ENCODE measurements at regions not wholly inside any gene's neighbourhood (a gene's known extent, or its start where the extent isn't known, plus 50 kb on each side); places are given as distances from the start of the nearest gene placed in this dataset.

DNA sequence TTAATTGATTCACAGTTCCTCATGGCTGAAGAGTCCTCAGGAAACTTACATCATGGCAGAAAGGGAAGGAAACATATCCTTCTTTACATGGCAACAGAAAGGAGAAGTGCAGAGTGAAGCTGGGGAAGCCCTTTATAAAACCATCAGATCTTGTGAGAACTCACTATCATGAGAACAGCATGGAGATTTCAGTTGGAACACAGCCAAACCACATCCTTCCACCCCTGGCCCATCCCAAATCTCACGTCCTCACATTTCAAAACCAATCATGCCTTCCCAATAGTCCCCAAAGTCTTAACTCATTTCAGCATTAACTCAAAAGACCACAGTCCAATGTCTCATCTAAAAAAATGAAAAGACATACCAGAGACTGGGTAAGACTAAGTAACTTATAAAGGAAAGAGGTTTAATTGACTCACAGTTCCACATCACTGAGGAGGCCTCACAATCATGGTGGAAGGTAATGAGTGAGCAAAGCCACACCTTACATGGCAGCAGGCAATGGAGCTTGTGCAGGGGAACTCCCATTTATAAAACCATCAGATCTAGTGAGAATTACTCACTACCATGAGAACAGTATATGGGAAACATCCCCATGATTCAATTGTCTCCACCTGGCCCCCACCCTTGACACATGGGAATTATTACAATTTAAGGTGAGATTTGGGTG lies 105.2 kb downstream of the MRPL39 start:
- in situ Hi-C loops (cut with HindIII; ENCODE audit: low sequenced_read_pairs), result no loop called here
- DNase-seq (ENCODE audit: low read depth, low spot score), result no peak
- no peak overlapping the region for H3K4me3 ChIP-seq (ENCODE audit: low read depth, low read length)
- TF ChIP-seq, protein P1, sequence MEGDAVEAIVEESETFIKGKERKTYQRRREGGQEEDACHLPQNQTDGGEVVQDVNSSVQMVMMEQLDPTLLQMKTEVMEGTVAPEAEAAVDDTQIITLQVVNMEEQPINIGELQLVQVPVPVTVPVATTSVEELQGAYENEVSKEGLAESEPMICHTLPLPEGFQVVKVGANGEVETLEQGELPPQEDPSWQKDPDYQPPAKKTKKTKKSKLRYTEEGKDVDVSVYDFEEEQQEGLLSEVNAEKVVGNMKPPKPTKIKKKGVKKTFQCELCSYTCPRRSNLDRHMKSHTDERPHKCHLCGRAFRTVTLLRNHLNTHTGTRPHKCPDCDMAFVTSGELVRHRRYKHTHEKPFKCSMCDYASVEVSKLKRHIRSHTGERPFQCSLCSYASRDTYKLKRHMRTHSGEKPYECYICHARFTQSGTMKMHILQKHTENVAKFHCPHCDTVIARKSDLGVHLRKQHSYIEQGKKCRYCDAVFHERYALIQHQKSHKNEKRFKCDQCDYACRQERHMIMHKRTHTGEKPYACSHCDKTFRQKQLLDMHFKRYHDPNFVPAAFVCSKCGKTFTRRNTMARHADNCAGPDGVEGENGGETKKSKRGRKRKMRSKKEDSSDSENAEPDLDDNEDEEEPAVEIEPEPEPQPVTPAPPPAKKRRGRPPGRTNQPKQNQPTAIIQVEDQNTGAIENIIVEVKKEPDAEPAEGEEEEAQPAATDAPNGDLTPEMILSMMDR (IDR thresholded peaks at IDR 0.05; ENCODE audit: low read depth, low read length), result no peak

DNA sequence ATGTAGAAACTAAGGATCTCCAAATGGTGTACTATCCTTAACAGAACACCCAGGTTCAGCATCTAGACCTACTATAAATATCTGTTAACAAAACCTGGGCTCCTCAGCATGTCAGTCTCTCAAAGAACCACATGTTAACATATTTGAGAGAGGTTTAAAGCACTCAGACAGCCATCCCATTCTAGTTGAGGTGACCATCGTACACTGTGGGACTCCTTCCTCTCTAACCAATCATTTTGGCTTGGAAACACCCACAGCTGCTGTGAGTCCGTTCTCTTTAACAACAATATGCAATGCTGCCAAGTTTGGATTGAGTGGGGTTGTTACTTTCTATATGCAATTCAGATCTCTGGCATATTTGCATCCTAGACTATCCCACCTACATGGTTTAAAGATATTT lies 105.8 kb downstream of the MRPL39 start:
- in situ Hi-C loops (cut with HindIII; ENCODE audit: low sequenced_read_pairs), result no loop called here
- H3K4me3 ChIP-seq (ENCODE audit: low read depth, low read length), result no peak overlapping the region
- TF ChIP-seq, protein P1 (IDR thresholded peaks at IDR 0.05; ENCODE audit: low read depth, low read length), result no peak
- no peak for DNase-seq (ENCODE audit: low read depth, low spot score)

DNA sequence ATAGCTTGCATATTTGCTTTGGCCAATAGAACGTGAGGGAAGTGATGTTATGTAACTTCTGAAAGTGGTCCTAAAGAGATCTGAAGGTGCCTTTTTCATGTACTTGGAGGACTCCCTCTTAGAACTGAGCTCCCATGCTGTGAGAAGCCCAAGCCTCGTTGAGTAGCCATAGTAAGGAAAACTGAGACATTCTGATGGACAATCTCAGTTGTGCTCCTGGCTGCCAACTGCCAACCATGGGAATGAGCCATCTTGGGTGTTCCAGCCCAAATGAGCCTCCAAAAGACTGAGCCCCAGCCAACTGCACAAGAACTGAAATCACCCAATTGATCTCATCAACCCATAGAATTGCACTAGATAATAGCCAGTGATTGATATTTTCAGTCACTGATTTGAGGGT lies 106.7 kb downstream of the MRPL39 start:
- in situ Hi-C loops (cut with HindIII; ENCODE audit: low sequenced_read_pairs), result no loop called here
- DNase-seq (ENCODE audit: low read depth, low spot score), result no peak
- H3K4me3 ChIP-seq (ENCODE audit: low read depth, low read length), result no peak overlapping the region
- TF ChIP-seq, protein P1 (IDR thresholded peaks at IDR 0.05; ENCODE audit: low read depth, low read length), result no peak

DNA sequence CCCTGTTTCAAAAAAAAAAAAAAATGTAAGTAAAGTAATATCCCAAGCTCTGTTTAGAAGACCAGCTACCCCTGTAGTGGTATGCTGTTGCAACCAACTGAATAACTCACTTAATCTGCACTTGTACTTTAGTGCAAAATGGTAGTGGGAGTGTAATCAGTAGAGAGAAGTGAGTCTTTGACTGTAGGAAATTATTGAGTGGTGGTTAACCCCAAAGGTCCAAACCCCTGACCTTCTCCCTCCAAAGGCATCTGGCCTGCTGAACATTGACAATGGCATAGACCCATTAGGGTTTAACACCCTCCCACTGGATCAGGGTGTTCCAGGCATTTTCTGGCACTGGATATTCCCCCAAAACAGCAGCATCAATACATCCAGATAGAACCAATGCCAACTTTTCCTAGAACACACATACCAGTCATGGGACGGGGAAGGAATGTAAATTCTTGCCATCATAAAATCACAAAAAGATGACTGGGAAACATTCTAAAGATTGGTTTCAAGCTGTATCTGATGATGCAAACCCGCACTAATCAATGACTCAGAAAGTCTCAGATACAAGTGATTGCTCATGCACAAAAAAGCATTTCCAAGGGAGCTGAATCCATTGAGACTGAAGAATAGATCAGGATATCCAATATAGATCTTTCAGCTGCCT lies 110.3 kb downstream of the MRPL39 start:
- TF ChIP-seq, protein P1 (IDR thresholded peaks at IDR 0.05; ENCODE audit: low read depth, low read length), result no peak
- in situ Hi-C loops (cut with HindIII; ENCODE audit: low sequenced_read_pairs), result no loop called here
- H3K4me3 ChIP-seq (ENCODE audit: low read depth, low read length), result no peak overlapping the region
- peak; percentile 8 for DNase-seq (ENCODE audit: low read depth, low spot score)

DNA sequence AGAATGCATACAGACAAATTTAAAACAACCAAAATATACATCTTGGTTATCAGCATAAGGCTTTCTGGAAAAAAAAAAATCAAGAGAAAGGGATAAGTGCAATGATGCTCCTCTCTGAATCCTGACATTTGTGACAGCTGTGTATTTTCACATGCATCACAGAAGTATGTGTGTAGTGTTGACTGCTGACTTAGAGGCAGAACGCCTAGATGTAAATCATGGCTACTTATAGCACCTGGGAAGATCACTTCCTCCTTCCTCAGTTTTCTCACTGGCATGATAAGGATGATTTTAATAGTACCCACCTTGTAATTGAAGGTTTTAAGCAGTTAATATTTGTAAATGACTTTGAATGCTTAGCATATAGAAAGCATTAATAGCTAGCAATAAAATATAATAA lies 112.5 kb downstream of the MRPL39 start:
- in situ Hi-C loops (cut with HindIII; ENCODE audit: low sequenced_read_pairs), result no loop called here
- TF ChIP-seq, protein P1 (IDR thresholded peaks at IDR 0.05; ENCODE audit: low read depth, low read length), result no peak
- no peak for DNase-seq (ENCODE audit: low read depth, low spot score)
- no peak overlapping the region for H3K4me3 ChIP-seq (ENCODE audit: low read depth, low read length)

DNA sequence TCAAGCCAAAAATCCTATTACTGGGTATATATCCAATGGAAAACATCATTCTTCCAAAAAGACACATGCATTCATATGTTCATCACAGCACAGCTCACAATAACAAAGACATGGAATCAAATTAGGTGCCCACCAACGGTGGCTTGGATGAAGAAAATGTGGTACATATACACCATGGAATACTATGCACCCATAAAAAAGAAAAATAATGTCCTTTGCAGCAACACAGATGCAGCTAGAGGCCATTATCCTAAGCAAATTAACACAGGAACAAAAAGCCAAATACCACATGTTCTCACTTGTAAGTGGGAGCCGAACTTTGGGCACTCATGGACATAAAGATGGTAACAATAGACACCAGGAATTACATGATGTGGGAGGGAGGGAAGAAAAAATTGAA lies 113.6 kb downstream of the MRPL39 start:
- TF ChIP-seq, protein P1 (IDR thresholded peaks at IDR 0.05; ENCODE audit: low read depth, low read length), result no peak
- in situ Hi-C loops (cut with HindIII; ENCODE audit: low sequenced_read_pairs), result no loop called here

More for the DNA sequence above, 113.6 kb downstream of the MRPL39 start:
- no peak overlapping the region for H3K4me3 ChIP-seq (ENCODE audit: low read depth, low read length)
- no peak for DNase-seq (ENCODE audit: low read depth, low spot score)
